HFFc6 (cell line): ENCODE measurements at regions not wholly inside any gene's neighbourhood (a gene's known extent, or its start where the extent isn't known, plus 50 kb on each side); places are given as distances from the start of the nearest gene placed in this dataset.

ENCODE experiments used
- DNase-seq: peaks from one replicate; pipeline ENCODE4 v3.0.0-alpha.2; 2018
- H3K27ac Mint-ChIP-seq: 2 replicates; pipeline ENCODE4 v1.8.0; 2020; ENCODE audit warnings: mild to moderate bottlenecking, mixed read lengths
- H3K27me3 Mint-ChIP-seq: 2 replicates; pipeline ENCODE4 v1.8.0; 2021; ENCODE audit warnings: mild to moderate bottlenecking, moderate library complexity, mixed read lengths; ENCODE audit not compliant: insufficient read depth
- H3K36me3 Mint-ChIP-seq: 2 replicates; pipeline ENCODE4 v1.8.0; 2021; ENCODE audit warnings: low read depth, mixed read lengths
- H3K4me1 Mint-ChIP-seq: 2 replicates; pipeline ENCODE4 v1.8.0; 2020; ENCODE audit warnings: low read depth, mixed read lengths
- H3K4me3 Mint-ChIP-seq: 2 replicates; pipeline ENCODE4 v1.8.0; 2020; ENCODE audit warnings: mild to moderate bottlenecking, moderate library complexity, mixed read lengths
- H3K9me3 Mint-ChIP-seq: 2 replicates; pipeline ENCODE4 v1.8.0; 2020; ENCODE audit warnings: mild to moderate bottlenecking, mixed read lengths
- TF ChIP-seq, protein P1 (sequence below): fragments of 200-600 bp; sonication (generic); IDR thresholded peaks from 2 replicates; pipeline ENCODE4 v1.5.0; 2021; ENCODE audit warnings: antibody characterized with exemption, mild to moderate bottlenecking

- H3K36me3 Mint-ChIP-seq = peaks cover 18% of the 10 kb centered on the region
- no peak overlapping the region for H3K4me3 Mint-ChIP-seq
- no peak for DNase-seq
- H3K4me1 Mint-ChIP-seq = peaks cover 38% of the 10 kb centered on the region
- H3K27me3 Mint-ChIP-seq = no peaks in the 10 kb centered on the region
- peaks cover 10% of the 10 kb centered on the region for H3K9me3 Mint-ChIP-seq
- no peak overlapping the region for H3K27ac Mint-ChIP-seq
- TF ChIP-seq, protein P1, sequence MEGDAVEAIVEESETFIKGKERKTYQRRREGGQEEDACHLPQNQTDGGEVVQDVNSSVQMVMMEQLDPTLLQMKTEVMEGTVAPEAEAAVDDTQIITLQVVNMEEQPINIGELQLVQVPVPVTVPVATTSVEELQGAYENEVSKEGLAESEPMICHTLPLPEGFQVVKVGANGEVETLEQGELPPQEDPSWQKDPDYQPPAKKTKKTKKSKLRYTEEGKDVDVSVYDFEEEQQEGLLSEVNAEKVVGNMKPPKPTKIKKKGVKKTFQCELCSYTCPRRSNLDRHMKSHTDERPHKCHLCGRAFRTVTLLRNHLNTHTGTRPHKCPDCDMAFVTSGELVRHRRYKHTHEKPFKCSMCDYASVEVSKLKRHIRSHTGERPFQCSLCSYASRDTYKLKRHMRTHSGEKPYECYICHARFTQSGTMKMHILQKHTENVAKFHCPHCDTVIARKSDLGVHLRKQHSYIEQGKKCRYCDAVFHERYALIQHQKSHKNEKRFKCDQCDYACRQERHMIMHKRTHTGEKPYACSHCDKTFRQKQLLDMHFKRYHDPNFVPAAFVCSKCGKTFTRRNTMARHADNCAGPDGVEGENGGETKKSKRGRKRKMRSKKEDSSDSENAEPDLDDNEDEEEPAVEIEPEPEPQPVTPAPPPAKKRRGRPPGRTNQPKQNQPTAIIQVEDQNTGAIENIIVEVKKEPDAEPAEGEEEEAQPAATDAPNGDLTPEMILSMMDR = no peak
These were observed 124.8 kb upstream of the NDUFV2 start for GRCh38 chr18:8977701-8978100.

DNA sequence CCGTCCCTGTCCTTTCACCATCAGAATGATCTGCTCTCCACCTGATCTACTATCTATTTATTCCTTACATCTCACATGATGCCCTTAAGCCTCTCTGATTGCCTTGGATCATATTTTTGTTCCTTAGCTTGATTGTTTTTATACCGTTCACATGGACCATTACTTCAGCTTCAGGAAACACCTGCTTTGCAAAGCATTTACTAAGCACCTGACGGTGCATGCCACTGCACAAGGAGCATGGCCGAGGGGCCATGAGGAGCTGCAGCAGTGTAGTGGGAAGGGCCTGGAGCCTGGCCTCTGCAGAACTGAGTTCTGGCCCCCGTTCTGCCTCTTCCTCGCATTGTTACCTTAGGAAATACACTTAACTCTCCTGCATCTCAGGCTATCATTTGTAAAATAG lies 124.1 kb upstream of the NDUFV2 start:
- H3K4me3 Mint-ChIP-seq = no peak overlapping the region
- H3K27me3 Mint-ChIP-seq = no peaks in the 10 kb centered on the region; the same call in 1 of the 2 replicates
- DNase-seq = no peak
- H3K27ac Mint-ChIP-seq = no peak overlapping the region
- TF ChIP-seq, protein P1 = no peak
- H3K36me3 Mint-ChIP-seq = peaks cover 11% of the 10 kb centered on the region
- peaks cover 45% of the 10 kb centered on the region for H3K4me1 Mint-ChIP-seq
- peaks cover 10% of the 10 kb centered on the region for H3K9me3 Mint-ChIP-seq

DNA sequence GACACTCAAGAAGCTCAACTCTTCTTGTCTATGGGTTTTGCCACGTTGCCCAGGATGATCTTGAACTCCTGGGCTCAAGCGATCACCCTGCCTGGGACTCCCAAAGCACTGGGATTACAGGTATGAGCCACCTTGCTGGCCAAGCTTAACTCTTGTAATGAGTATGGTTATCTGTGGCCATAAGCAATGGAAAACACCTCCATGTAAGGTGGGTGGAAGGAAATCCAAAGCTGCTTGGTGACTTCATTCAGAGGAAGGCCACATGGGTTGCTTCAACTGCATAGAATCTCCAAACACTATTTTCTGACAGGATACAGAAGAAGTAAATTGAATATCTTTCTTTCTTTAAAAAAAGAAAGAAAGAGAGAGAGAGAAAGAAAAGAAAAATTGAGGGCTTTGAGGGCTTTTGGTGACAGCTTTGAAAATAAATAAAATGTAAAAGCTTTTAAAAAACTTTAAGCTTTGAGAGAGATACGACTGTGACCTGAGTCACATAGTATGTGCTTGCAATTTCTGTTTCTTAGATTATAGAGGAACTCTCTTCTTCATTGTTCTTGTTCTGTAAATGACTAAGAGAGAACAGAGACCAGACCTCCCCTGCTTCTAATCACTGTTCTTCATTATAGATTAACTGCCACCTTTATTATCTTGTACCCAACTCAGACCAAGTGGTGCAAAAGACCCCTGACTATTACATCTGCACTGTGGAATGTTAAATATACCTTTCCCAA lies 123.1 kb upstream of the NDUFV2 start:
- Mint-ChIP-seq H3K27ac (no peak overlapping the region), H3K9me3 (no peaks in the 10 kb centered on the region), H3K36me3 (peaks cover under 1% of the 10 kb centered on the region), H3K4me3 (no peak overlapping the region), H3K4me1 (peaks cover 52% of the 10 kb centered on the region), H3K27me3 (no peaks in the 10 kb centered on the region; the same call in 1 of the 2 replicates)
- no peak for DNase-seq
- TF ChIP-seq, protein P1 = no peak

DNA sequence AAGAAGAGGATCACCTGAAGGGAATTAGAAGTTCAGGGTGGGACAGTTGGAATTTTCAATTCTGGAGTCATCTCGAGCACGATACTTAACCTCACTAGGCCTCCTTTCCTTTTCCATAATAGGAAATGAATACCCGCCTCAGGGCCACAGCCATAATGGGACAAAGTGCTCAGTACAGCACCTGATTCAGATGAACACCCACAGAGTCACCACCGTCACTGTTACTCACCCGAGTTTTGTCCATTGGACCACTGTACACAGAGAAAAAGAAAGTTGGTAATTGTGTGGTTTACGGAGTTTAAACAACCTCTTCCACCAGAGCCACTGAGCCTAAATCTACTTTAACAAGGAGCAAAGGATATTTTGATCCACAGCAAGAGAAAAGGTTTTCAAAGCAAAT lies 122.0 kb upstream of the NDUFV2 start:
- Mint-ChIP-seq H3K27ac (no peak overlapping the region), H3K4me3 (no peak overlapping the region), H3K36me3 (no peaks in the 10 kb centered on the region), H3K4me1 (peaks cover 54% of the 10 kb centered on the region), H3K9me3 (no peaks in the 10 kb centered on the region), H3K27me3 (no peaks in the 10 kb centered on the region; the same call in 1 of the 2 replicates)
- TF ChIP-seq, protein P1 = no peak
- no peak for DNase-seq

- DNase-seq = no peak
- peaks cover 54% of the 10 kb centered on the region for H3K4me1 Mint-ChIP-seq
- no peaks in the 10 kb centered on the region for H3K9me3 Mint-ChIP-seq
- H3K27ac Mint-ChIP-seq = no peak overlapping the region
- no peaks in the 10 kb centered on the region; the same call in 1 of the 2 replicates for H3K27me3 Mint-ChIP-seq
- no peak overlapping the region for H3K4me3 Mint-ChIP-seq
- TF ChIP-seq, protein P1 = no peak
- H3K36me3 Mint-ChIP-seq = no peaks in the 10 kb centered on the region
These were observed 121.6 kb upstream of the NDUFV2 start for GRCh38 chr18:8980918-8981317.
